ENCODE measurements at regions not wholly inside any gene's neighbourhood (a gene's known extent, or its start where the extent isn't known, plus 50 kb on each side); places are given as distances from the start of the nearest gene placed in this dataset.

GRCh38 chr7:86947929-86948328, 111.5 kb downstream of the ELAPOR2 start:
- TF ChIP-seq POLR2A (IDR thresholded peaks at IDR 0.05) (no peak), CTCF (IDR thresholded peaks at IDR 0.05 in 8 of 11, conservative IDR thresholded peaks at IDR 0.05 in 3 of 11) (no peak)

Data from spleen (tissue), 7 donors.